GM18868 (cell line): ENCODE measurements at regions not wholly inside any gene's neighbourhood (a gene's known extent, or its start where the extent isn't known, plus 50 kb on each side); places are given as distances from the start of the nearest gene placed in this dataset.

Source experiments
- ATAC-seq: cut with Tn5 transposase; IDR thresholded peaks from one replicate; pipeline ENCODE4 v1.9.1; 2021; ENCODE audit warnings: mild to moderate bottlenecking, moderate library complexity; ENCODE audit not compliant: unreplicated experiment

DNA sequence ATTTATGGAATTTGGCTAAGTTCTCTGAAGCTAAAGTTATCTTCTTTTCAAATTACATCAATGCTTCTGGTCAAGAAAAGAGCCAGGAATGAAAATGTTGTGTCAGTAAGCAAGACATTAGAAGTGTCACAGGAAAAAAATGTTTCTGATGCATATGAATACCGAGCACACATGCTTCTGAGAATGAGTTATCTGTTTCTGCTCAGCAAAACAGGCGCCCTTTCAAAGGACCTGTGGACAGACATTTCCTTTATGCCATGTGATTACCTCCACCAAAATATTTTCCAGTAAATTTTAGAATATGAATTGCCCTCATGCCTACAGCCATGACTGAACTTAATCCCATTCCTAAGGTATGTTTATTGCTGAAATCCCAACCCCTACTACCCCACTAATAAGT is 55.4 kb upstream of the RNF180 start:
- ATAC-seq: no peak

DNA sequence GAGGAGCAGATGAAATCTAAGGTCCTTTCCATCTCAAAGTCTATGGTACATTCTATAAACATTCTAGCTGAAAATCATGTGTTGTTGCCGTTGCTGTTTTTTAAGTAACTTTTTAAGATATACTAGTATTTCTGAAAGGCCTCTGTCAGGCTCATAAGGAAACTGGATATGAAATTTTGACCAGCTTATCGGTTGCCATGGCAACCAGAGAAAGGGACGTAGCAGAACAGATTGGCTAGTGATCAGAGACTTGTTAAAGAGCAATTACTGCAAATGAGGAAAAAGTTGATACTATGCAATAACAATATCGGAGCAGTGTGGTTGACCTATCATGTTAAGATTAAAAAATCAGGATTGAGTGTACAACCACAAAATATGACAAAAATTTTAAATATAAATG is 57.0 kb upstream of the RNF180 start:
- no peak for ATAC-seq

DNA sequence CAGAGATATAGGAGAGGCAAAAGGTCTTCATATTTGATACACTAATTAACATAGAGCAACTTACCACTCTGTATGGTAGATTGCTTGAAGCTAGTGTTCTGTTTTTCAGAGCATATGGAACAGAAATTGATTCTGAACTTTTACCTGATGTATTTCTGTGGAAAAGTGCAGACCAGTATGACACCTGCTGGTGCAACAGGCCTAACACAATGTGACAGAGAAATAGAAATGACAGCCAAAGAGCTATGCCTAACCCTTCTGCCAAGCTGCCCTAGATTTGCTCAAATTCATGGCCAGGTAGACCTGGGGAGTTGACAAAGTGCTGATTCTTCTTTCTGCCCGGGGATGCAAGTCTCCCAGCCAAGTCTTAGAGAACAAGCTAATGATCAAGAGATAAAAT is 65.4 kb upstream of the RNF180 start:
- no peak for ATAC-seq

DNA sequence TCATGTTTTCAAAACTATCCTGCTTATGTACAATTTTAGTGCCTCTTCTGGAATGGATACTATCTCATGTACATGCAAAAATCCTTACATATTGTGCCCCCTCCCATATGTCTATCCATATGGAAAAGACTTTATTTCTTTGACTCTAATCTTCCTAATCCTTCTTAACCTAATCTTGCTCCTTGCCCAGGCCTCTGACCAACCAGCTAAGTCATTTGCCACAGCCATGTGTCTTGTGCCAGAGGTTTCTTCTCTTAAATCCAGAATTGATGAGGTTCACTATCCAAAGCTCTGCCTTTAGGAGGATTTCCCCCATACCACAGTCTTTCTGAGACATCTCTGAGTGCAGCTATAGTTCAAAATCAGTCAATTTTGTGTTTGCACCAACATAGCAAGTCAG is 68.9 kb upstream of the RNF180 start:
- no peak for ATAC-seq

DNA sequence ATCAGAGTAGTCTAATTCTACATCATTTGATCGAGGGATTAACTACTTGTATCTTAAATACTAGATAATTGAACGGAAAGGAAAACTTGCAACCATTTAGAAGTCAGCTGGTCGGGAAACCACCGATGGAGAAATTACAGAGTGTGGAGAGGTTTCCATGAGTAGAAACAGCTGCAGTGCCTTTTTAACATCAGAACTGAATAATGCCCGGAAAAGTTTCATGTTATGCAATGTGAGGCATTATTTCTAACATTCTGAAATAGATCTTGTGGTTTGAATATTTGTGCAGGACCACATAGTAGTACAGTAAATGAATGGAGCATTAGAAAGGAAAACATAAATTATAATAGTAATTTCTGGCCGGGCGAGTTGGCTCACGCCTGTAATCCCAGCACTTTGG is 88.1 kb upstream of the RNF180 start:
- ATAC-seq: no peak

DNA sequence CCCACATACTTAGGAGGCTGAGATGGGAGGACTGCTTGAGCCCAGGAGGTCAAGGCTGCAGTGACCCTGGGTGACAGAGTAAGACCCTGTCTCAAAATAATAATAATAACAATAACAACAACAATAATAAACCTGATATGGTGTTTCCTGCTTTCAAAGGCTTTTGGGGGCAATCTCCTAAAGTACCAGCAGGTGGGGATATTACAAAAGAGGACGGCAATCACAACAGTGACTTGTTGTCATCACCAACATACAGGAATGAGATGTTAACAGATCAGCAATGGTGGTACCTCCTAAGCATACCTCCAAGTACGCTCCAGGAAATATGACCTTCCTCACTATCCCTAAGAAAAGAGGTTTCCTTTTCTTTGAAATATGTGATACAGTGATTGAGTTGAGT is 91.1 kb upstream of the RNF180 start:
- peak; percentile 96 for ATAC-seq

DNA sequence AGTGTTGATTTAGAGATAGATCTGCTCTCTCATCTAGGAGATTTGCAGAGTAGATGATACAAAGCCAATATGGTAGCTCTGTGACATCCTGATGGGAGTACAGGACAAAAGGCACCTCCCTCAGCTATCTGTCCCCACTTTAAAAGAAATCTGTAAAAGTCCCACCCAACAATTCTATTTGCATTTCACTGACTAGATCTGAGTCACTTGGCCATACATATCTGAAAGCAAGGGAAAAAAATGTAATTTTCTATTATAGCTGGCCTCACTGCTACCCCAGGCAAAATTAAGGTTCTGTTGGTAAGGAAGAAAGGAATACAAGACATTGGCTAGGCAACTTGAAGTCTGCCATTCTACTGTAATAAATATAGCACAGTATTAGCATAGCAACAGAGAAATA is 96.2 kb upstream of the RNF180 start:
- no peak for ATAC-seq

DNA sequence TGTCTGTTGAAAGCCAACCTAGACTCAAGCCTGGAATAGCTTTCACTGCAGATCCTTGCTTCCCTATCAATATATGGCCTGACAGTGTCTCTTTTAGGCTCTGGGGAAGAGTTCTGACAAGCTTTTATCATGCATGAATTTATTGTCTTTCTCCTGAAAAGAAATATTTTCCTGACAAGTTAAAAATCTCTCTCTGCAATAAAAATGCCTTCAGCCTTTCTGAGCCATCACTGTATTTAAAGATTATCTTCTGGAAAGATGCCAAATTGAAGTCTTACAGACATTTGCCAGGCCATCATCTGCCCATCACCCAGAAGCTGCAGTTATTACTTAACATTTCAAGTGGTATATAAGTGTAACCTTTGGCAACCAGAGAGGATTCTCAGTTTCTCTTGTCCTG is 88.1 kb upstream of the HTR1A start:
- ATAC-seq: no peak

DNA sequence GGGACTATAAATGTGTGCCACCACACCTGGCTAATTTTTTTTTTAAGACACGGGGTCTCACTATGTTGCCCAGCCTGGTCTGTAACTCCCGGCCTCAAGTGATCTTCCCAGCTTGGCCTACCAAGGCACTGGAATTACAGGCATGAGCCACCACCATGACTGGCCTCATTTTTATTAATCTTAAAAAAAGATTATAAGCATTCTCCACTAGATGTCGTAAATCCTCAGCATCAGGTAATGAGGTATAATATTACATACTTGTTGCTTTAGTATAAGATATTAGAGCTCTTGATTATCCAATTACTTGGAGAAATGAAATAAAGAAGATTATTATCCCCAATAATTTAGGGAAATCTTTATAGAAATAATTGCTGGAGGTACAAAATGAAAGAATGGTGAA is 78.2 kb upstream of the HTR1A start:
- no peak for ATAC-seq

DNA sequence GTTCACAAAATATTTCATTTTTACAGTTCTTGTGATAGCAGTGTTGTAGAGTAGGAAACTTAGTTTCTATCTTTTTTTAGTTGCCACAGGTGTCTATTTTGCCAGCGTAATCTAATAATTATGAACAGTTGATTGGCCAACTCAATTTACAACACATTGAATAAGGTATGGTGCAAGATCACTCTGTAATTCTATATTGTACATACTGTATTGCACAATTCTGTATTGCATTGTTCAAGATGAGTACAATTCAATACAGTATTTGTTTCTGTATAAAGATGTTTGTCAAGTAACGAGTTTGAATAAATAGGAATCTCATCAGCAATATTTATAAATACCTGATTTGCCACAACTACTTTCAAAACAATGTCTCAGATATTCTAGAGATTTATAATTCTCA is 64.2 kb upstream of the HTR1A start:
- no peak for ATAC-seq

DNA sequence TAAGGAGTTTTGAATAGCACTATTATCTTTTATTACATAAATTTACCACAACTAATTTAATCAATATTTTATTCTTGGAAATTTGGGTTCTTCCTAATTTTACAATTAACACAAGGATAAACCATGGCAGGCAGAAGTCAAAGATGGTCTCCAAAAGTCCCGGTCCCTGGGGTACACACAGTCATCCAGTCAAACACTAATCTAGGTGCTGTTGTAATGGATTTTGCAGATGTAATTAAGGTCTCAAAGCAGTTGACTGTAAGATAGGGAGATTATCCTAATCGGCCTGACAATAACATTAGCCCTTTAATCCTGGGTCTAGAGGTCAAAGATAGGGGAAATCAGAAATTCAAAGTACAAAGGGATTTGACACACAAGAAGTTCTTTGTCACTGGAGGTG is 57.5 kb upstream of the HTR1A start:
- ATAC-seq: no peak

DNA sequence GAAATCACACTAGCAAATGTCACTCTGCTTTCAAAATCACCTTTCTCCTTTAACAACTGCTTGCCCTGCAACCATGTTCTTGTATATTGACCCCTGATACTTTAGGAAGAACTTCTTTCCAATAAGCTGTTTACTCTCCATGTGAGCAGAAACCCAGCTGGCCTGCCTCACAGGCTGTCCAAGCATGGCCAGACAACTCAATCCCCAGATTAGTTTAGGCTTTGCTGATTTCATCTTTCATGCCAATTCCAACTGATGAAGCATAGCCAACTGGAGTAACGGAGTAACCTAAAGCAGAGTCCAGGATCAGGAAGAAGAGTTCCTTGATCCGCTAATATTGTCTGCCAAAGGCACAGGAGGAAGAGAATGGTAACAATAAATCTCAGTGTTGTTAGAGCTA is 56.7 kb upstream of the HTR1A start:
- ATAC-seq: no peak

DNA sequence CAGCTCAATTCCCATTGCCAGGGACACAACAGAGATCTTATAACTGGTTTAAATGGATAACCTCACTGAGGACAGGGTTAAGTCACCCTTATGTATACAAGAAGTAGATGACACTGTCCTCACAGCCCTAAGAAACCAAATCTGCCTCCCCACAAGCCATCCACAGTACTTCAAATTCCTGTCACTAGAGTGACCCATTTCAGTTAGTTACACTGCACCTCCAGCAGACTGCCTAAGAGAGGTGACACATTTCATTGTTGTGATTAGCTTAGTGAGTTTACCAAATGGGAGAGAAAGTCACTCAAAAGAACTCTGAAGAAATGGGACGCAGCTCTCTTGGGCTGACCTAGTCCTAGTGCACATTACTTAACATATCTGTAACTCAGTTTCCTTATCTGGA is 53.6 kb upstream of the HTR1A start:
- ATAC-seq: no peak
